ENCODE measurements at regions not wholly inside any gene's neighbourhood (a gene's known extent, or its start where the extent isn't known, plus 50 kb on each side); places are given as distances from the start of the nearest gene placed in this dataset.
A peak's percentile ranks its signal among the peaks of the same experiment; 100 is the strongest.
"Not testable (repeated sequence)": the region's sequence is repeated elsewhere in the genome, so short reads cannot be mapped to it uniquely, and the experiment has no call there.

GRCh38 chr12:65667932-65668331 is 156.4 kb upstream of the HMGA2 start:
- DNase-seq (ENCODE audit: low read depth): peak; percentile 87
- H3K4me3 ChIP-seq (ENCODE audit: low read depth, low read length): no peak overlapping the region
- no peak for TF ChIP-seq CTCF (conservative IDR thresholded peaks at IDR 0.05; ENCODE audit: low read depth, low read length)

- no peak overlapping the region for H3K4me3 ChIP-seq (ENCODE audit: low read depth, low read length)
- peak; percentile 64 for DNase-seq (ENCODE audit: low read depth)
- TF ChIP-seq CTCF (conservative IDR thresholded peaks at IDR 0.05; ENCODE audit: low read depth, low read length): peak; percentile 4
These were observed 155.1 kb upstream of the HMGA2 start for GRCh38 chr12:65668981-65669695.

GRCh38 chr12:65670775-65671174 is 153.5 kb upstream of the HMGA2 start:
- DNase-seq (ENCODE audit: low read depth): no peak
- H3K4me3 ChIP-seq (ENCODE audit: low read depth, low read length): no peak overlapping the region
- TF ChIP-seq CTCF (conservative IDR thresholded peaks at IDR 0.05; ENCODE audit: low read depth, low read length): no peak

- no peak overlapping the region for H3K4me3 ChIP-seq (ENCODE audit: low read depth, low read length)
- no peak for TF ChIP-seq CTCF (conservative IDR thresholded peaks at IDR 0.05; ENCODE audit: low read depth, low read length)
- DNase-seq (ENCODE audit: low read depth): no peak
These were observed 151.8 kb upstream of the HMGA2 start for GRCh38 chr12:65672441-65672840.

- TF ChIP-seq CTCF (conservative IDR thresholded peaks at IDR 0.05; ENCODE audit: low read depth, low read length): no peak
- no peak for DNase-seq (ENCODE audit: low read depth)
- no peak overlapping the region for H3K4me3 ChIP-seq (ENCODE audit: low read depth, low read length)
These were observed 151.1 kb upstream of the HMGA2 start for GRCh38 chr12:65673156-65673690.

GRCh38 chr12:65673732-65674131 is 150.6 kb upstream of the HMGA2 start:
- H3K4me3 ChIP-seq (ENCODE audit: low read depth, low read length): no peak overlapping the region
- peak; percentile 42 for TF ChIP-seq CTCF (conservative IDR thresholded peaks at IDR 0.05; ENCODE audit: low read depth, low read length)
- peak; percentile 70 for DNase-seq (ENCODE audit: low read depth)

- H3K4me3 ChIP-seq (ENCODE audit: low read depth, low read length): no peak overlapping the region
- DNase-seq (ENCODE audit: low read depth): peak; percentile 45
- TF ChIP-seq CTCF (conservative IDR thresholded peaks at IDR 0.05; ENCODE audit: low read depth, low read length): no peak
These were observed 149.1 kb upstream of the HMGA2 start for GRCh38 chr12:65675141-65675621.

GRCh38 chr12:65678172-65678571 is 146.1 kb upstream of the HMGA2 start:
- not testable (repeated sequence) for H3K4me3 ChIP-seq (ENCODE audit: low read depth, low read length); DNase-seq (ENCODE audit: low read depth)
